Mucosa of descending colon (tissue), 3 donors: ENCODE measurements at regions not wholly inside any gene's neighbourhood (a gene's known extent, or its start where the extent isn't known, plus 50 kb on each side); places are given as distances from the start of the nearest gene placed in this dataset.
A peak's percentile ranks its signal among the peaks of the same experiment; 100 is the strongest.

ENCODE experiments used
- ATAC-seq: fragments of 200-7000 bp; cut with Tn5 transposase; one replicate; pipeline ENCODE4 v1.9.1; 2020; ENCODE audit warnings: mild to moderate bottlenecking, moderate library complexity
- DNase-seq, 3 donors: peaks; one replicate each; pipeline ENCODE4 v3.0.0-alpha.2; 2020
- H3K36me3 ChIP-seq: fragments of 200-600 bp; one replicate; pipeline ENCODE4 v1.8.0; 2021; ENCODE audit warnings: low read depth, mild to moderate bottlenecking
- H3K4me1 ChIP-seq: fragments of 200-600 bp; one replicate; pipeline ENCODE4 v1.8.0; 2021; ENCODE audit warnings: low read depth, mild to moderate bottlenecking
- H3K4me3 ChIP-seq: fragments of 200-600 bp; one replicate; pipeline ENCODE4 v1.8.0; 2021; ENCODE audit warnings: mild to moderate bottlenecking
- H3K9me3 ChIP-seq: fragments of 200-600 bp; one replicate; pipeline ENCODE4 v1.8.0; 2021; ENCODE audit warnings: mild to moderate bottlenecking
- CTCF ChIP-seq: fragments of 200-600 bp; IDR thresholded peaks from one replicate; pipeline ENCODE4 v1.8.0; 2022; ENCODE audit warnings: antibody characterized with exemption, mild to moderate bottlenecking
- intact Hi-C, 2 donors: fragments of 100-400 bp; cut with DNase I in 1 of 2; cut with micrococcal nuclease in 1 of 2; formaldehyde crosslinking; loops; one replicate each; pipeline versions ENCODE4 v1.11.0 to v1.11.1; 2022; cut with DNase I, micrococcal nuclease
- donor health status: DM: no; HTN: no; CAD: no; lungs with moderate emphysema.
- donor health status: DM: no; HTN: no; CAD: no.
- donor health status: DM: no; HTN: yes; CAD: no.

- H3K36me3 ChIP-seq = no peaks in the 10 kb centered on the region
- TF ChIP-seq CTCF = no peak
- H3K9me3 ChIP-seq = peaks cover 2% of the 10 kb centered on the region
- H3K4me3 ChIP-seq = no peak overlapping the region
- no peaks in the 10 kb centered on the region for H3K4me1 ChIP-seq
- ATAC-seq = no peak
- no peak for DNase-seq
- intact Hi-C loops = no loop called here
Observed at GRCh38 chr6:81979329-81979728, 226.8 kb upstream of the TENT5A start.

GRCh38 chr6:81978230-81978629 is 225.7 kb upstream of the TENT5A start:
- DNase-seq (no peak), ATAC-seq (no peak)
- H3K4me3 ChIP-seq = no peak overlapping the region
- H3K4me1 ChIP-seq = no peaks in the 10 kb centered on the region
- TF ChIP-seq CTCF = no peak
- peaks cover 2% of the 10 kb centered on the region for H3K9me3 ChIP-seq
- H3K36me3 ChIP-seq = no peaks in the 10 kb centered on the region
- intact Hi-C loops = no loop called here

GRCh38 chr6:81977486-81977885 is 225.0 kb upstream of the TENT5A start:
- TF ChIP-seq CTCF = no peak
- Histone ChIP-seq H3K36me3 (no peaks in the 10 kb centered on the region), H3K4me3 (no peak overlapping the region), H3K4me1 (no peaks in the 10 kb centered on the region), H3K9me3 (peaks cover 2% of the 10 kb centered on the region)
- ATAC-seq (no peak), DNase-seq (no peak)
- intact Hi-C loops = no loop called here

- intact Hi-C loops = no loop called here
- H3K4me3 ChIP-seq = no peak overlapping the region
- H3K4me1 ChIP-seq = no peaks in the 10 kb centered on the region
- H3K36me3 ChIP-seq = no peaks in the 10 kb centered on the region
- no peak for ATAC-seq
- TF ChIP-seq CTCF = no peak
- peak in 1 of 3 donors; percentile 22 for DNase-seq
- no peaks in the 10 kb centered on the region for H3K9me3 ChIP-seq
Observed at GRCh38 chr6:81969814-81970213, 217.3 kb upstream of the TENT5A start.

GRCh38 chr6:81969011-81969410 is 216.5 kb upstream of the TENT5A start:
- intact Hi-C loops = no loop called here
- TF ChIP-seq CTCF = no peak

GRCh38 chr6:81966968-81967367 is 214.5 kb upstream of the TENT5A start:
- no peaks in the 10 kb centered on the region for H3K9me3 ChIP-seq
- no peak overlapping the region for H3K4me3 ChIP-seq
- ATAC-seq = no peak
- no peak for TF ChIP-seq CTCF
- intact Hi-C loops = no loop called here
- no peak for DNase-seq
- no peaks in the 10 kb centered on the region for H3K4me1 ChIP-seq
- no peaks in the 10 kb centered on the region for H3K36me3 ChIP-seq

More at GRCh38 chr6:81969011-81969410, 216.5 kb upstream of the TENT5A start:
- Histone ChIP-seq H3K9me3 (no peaks in the 10 kb centered on the region), H3K36me3 (no peaks in the 10 kb centered on the region), H3K4me3 (no peak overlapping the region), H3K4me1 (no peaks in the 10 kb centered on the region)
- ATAC-seq = no peak
- no peak for DNase-seq
